ENCODE measurements at regions not wholly inside any gene's neighbourhood (a gene's known extent, or its start where the extent isn't known, plus 50 kb on each side); places are given as distances from the start of the nearest gene placed in this dataset.

- peaks cover 9 to 11% of the 10 kb centered on the region in 2 donors for H3K9me3 Mint-ChIP-seq
- ATAC-seq, result no peak
- H3K4me3 Mint-ChIP-seq, result no peak overlapping the region
- H3K4me1 Mint-ChIP-seq, result no peaks in the 10 kb centered on the region
- no peak for DNase-seq
- no peak overlapping the region for H3K27ac Mint-ChIP-seq
- no peaks in the 10 kb centered on the region for H3K27me3 Mint-ChIP-seq
Measured at GRCh38 chr16:51813609-51814008, 662.5 kb upstream of the SALL1 start.

- peaks cover 12% of the 10 kb centered on the region in 2 donors for H3K9me3 Mint-ChIP-seq
- ATAC-seq, result no peak
- no peaks in the 10 kb centered on the region for H3K27me3 Mint-ChIP-seq
- H3K27ac Mint-ChIP-seq, result no peak overlapping the region
- H3K4me1 Mint-ChIP-seq, result no peaks in the 10 kb centered on the region
- DNase-seq, result no peak
- H3K4me3 Mint-ChIP-seq, result no peak overlapping the region
Measured at GRCh38 chr16:51812945-51813344, 661.9 kb upstream of the SALL1 start.

GRCh38 chr16:51807551-51807950 lies 656.5 kb upstream of the SALL1 start:
- DNase-seq, result no peak
- Mint-ChIP-seq H3K27me3 (no peaks in the 10 kb centered on the region), H3K9me3 (peaks cover 5 to 19% of the 10 kb centered on the region in 2 donors)

DNA sequence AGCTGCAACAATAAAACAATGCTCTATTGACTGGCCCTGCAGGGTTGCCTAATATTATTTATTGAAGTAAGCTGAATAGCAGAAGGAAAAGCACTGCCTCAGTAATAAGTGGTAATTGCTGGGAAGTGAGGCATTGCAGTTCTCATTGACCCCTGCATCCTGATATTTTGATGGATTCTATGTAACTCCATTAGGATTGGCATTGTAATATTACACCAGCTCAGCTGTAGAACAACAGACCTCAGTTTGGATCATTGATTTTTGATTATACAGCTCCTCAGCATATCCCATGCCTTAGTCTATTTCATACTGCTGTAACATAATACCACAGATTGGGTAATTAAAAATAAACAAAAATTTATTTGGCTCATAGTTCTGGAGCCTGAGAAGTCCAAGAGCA lies 650.6 kb upstream of the SALL1 start:
- H3K27ac Mint-ChIP-seq, result peak overlapping the region in 1 of 2 donors; percentile 42
- H3K4me3 Mint-ChIP-seq, result no peak overlapping the region
- H3K9me3 Mint-ChIP-seq, result peaks cover 5 to 8% of the 10 kb centered on the region in 2 donors
- H3K4me1 Mint-ChIP-seq, result no peaks in the 10 kb centered on the region
- no peak for DNase-seq
- ATAC-seq, result no peak
- H3K27me3 Mint-ChIP-seq, result no peaks in the 10 kb centered on the region

More at GRCh38 chr16:51807551-51807950, 656.5 kb upstream of the SALL1 start:
- no peak for ATAC-seq
- H3K4me3 Mint-ChIP-seq, result no peak overlapping the region
- no peak overlapping the region for H3K27ac Mint-ChIP-seq
- H3K4me1 Mint-ChIP-seq, result no peaks in the 10 kb centered on the region

DNA sequence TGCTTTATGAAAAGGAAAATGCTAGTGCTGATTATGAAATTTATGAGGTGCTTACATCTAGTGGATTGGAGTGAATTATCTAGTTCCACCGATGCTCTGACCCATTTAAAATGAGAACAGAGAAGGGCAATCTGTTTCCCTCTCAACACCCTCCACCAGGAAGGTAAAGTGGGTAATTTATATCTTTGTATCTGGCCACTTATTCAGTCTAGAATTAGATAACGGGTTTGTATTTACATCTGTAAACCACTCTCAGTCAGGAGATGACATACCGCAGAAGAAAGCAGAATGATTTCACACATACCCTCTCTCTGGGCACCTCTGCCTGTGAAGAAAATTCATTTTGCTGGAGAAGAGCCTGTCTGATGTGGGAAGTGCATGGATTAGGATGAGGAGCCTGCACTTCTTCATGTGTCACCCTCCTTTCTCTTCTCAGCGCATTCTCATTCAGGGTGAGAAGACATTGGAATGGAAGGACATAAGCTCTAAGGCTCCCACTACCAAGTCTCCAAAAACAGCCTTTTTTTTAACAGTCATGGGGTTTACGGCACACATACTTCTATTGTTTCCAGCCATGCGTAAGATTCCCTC lies 646.7 kb upstream of the SALL1 start:
- H3K9me3 Mint-ChIP-seq, result peaks cover 7 to 21% of the 10 kb centered on the region in 2 donors
- no peaks in the 10 kb centered on the region for H3K4me1 Mint-ChIP-seq
- ATAC-seq (no peak), DNase-seq (no peak)
- no peak overlapping the region for H3K4me3 Mint-ChIP-seq
- no peak overlapping the region for H3K27ac Mint-ChIP-seq
- no peaks in the 10 kb centered on the region for H3K27me3 Mint-ChIP-seq

- Mint-ChIP-seq H3K27me3 (no peaks in the 10 kb centered on the region), H3K4me3 (no peak overlapping the region), H3K4me1 (no peaks in the 10 kb centered on the region), H3K27ac (no peak overlapping the region), H3K9me3 (peaks cover 9 to 20% of the 10 kb centered on the region in 2 donors)
- no peak for DNase-seq
- ATAC-seq, result no peak
Measured at GRCh38 chr16:51779240-51779639, 628.2 kb upstream of the SALL1 start.

DNA sequence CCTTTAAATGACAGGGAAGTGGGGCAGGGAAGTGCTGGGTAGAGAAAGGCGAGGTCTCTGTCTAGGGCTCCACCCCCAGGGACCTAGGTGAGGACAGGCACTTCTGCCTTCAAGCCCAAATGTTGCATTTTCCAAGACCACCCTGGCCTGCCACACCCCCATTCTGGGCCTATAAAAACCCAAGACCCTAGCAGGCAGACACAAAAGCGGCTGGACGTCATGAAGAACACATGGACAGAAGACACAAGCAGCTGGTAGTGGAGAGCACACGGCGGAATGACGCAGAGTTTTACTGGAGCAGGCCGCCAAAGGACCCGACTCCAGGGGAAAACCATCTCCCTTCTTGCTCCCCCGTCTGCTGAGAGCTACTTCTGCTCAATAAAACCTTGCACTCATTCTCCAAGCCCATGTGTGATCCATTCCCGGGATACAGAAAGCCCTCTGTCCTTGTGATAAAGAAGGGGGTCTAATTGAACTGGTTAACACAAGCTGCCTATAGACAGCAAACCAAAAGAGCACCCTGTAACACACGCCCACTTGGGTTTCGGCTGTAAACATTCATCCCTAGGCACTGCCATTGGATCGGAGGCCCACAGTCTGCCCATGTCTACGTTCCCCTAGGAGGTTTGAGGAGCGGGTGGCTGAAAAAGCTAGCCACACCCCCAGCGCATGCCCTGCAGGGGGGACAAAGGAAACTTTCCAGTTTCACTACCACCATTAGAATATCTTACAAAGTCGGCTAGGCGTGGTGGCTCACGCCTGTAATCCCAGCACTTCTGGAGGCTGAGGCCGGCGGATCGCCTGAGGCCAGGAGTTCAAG lies 622.2 kb upstream of the SALL1 start:
- Mint-ChIP-seq H3K4me1 (no peaks in the 10 kb centered on the region), H3K27ac (no peak overlapping the region), H3K27me3 (peaks cover 10% of the 10 kb centered on the region), H3K9me3 (no peaks in the 10 kb centered on the region), H3K4me3 (no peak overlapping the region)
- ATAC-seq, result no peak
- DNase-seq, result no peak

DNA sequence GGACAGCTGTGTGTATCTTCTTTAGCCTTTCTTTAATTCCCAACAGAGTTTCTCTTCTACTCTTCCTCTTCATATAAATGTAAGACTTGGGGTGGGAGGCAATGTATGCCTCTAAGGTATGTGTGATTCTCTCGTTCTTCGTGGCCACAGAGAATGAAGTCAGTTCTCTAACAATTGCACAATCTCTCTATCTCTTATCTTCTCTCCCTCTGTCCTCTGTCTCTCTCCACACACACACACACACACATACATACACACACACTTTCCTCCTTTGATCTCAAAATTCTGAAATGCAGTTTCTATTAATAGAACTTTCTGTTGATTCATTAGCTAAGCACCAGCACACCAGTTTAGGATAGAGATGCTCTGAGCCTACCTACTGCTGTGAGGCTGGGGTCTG lies 615.7 kb upstream of the SALL1 start:
- ATAC-seq (no peak), DNase-seq (no peak)
- Mint-ChIP-seq H3K27ac (no peak overlapping the region), H3K27me3 (peaks cover 25% of the 10 kb centered on the region), H3K4me1 (peaks cover 6% of the 10 kb centered on the region), H3K4me3 (no peak overlapping the region), H3K9me3 (no peaks in the 10 kb centered on the region)

- Mint-ChIP-seq H3K27ac (no peak overlapping the region), H3K9me3 (no peaks in the 10 kb centered on the region), H3K4me3 (no peak overlapping the region), H3K4me1 (peaks cover 6% of the 10 kb centered on the region), H3K27me3 (peaks cover 26% of the 10 kb centered on the region)
- DNase-seq (no peak), ATAC-seq (no peak)
Measured at GRCh38 chr16:51763072-51763661, 612.1 kb upstream of the SALL1 start.

GRCh38 chr16:51762081-51762996 lies 611.3 kb upstream of the SALL1 start:
- H3K4me3 Mint-ChIP-seq, result no peak overlapping the region
- H3K27ac Mint-ChIP-seq, result peak overlapping the region; percentile 57 to 71
- peaks cover 26% of the 10 kb centered on the region for H3K27me3 Mint-ChIP-seq
- H3K9me3 Mint-ChIP-seq, result no peaks in the 10 kb centered on the region
- DNase-seq (peak; percentile 40 to 46), ATAC-seq (peak; percentile 62)
- peaks cover 6% of the 10 kb centered on the region for H3K4me1 Mint-ChIP-seq

GRCh38 chr16:51761001-51761400 lies 609.9 kb upstream of the SALL1 start:
- Mint-ChIP-seq H3K4me1 (peaks cover 6% of the 10 kb centered on the region), H3K27ac (no peak overlapping the region), H3K9me3 (no peaks in the 10 kb centered on the region), H3K27me3 (peaks cover 26% of the 10 kb centered on the region), H3K4me3 (no peak overlapping the region)
- ATAC-seq, result no peak
- DNase-seq, result no peak

DNA sequence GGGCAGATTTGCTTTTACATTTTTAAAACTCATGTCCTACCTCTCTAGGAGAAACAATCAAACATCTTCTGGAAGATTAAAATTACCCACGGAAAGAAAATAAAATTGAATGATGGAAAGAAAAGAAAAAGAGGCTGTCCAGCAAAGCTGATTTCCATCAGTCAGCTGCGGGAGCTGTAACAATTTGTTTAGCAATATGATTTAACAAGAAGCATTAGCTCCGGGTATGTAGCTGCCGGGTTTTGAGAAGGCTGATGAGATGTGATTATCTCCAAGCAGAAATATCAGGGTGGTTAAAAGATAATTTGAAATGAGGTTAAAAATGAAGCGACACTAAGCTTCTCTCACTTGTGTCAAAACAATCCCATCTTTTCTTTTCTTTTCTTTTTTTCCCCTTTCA lies 608.9 kb upstream of the SALL1 start:
- Mint-ChIP-seq H3K9me3 (no peaks in the 10 kb centered on the region), H3K4me1 (peaks cover 6% of the 10 kb centered on the region), H3K4me3 (no peak overlapping the region), H3K27ac (no peak overlapping the region), H3K27me3 (peaks cover 27% of the 10 kb centered on the region)
- no peak for DNase-seq
- no peak for ATAC-seq

DNA sequence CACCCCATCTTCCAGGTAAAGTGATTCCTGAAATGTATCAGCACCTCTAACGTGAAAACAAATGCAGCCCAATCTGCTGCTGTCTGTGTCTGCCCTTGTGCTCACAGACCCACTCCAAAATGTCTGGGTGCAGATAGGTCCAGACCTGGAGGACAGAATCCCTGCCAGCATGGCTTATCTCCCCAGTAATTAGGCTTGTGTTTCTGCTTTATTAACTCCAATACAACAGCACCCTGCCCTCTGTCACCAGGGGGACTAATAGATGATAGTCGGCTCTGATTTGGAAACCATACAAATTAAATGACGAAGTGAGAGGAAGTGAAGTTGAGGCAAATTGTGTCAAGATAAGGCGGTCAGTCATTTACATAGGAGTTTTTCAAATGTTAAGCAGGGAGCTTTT lies 608.3 kb upstream of the SALL1 start:
- no peak for DNase-seq
- H3K9me3 Mint-ChIP-seq, result no peaks in the 10 kb centered on the region
- no peak overlapping the region for H3K27ac Mint-ChIP-seq
- ATAC-seq, result no peak
- H3K4me3 Mint-ChIP-seq, result no peak overlapping the region
- peaks cover 33% of the 10 kb centered on the region for H3K27me3 Mint-ChIP-seq
- H3K4me1 Mint-ChIP-seq, result peaks cover 6% of the 10 kb centered on the region

DNA sequence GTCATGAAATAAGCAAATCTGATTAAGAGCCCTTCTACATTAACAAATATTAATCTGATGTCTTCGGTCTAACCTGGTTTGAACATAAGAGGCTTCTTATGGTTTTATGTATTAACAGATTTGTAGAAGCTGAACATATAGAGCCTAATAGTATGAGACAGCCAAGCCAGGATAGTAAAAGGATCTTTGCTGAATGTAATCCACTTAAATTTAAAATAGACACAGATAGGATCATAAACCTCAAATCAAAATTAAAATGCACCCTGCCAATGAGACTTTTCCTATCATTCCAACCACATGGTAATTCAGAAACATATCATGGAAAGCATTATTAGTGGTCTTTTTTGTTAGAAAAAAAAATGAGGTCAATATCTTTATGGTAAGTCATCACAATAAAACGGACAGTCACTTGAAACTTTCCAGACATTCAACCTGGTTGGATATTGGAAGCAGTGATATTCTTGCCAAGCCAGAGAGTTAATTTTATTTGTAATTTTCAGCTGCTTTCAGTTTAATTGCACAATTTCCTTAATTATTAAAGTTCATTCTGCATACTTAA lies 606.9 kb upstream of the SALL1 start:
- no peaks in the 10 kb centered on the region for H3K9me3 Mint-ChIP-seq
- DNase-seq, result no peak
- H3K4me3 Mint-ChIP-seq, result no peak overlapping the region
- H3K4me1 Mint-ChIP-seq, result peaks cover 6% of the 10 kb centered on the region
- H3K27me3 Mint-ChIP-seq, result peaks cover 23% of the 10 kb centered on the region
- ATAC-seq, result no peak
- H3K27ac Mint-ChIP-seq, result no peak overlapping the region

GRCh38 chr16:51757505-51757904 lies 606.4 kb upstream of the SALL1 start:
- Mint-ChIP-seq H3K9me3 (no peaks in the 10 kb centered on the region), H3K27ac (no peak overlapping the region), H3K4me1 (peaks cover 6% of the 10 kb centered on the region), H3K4me3 (no peak overlapping the region), H3K27me3 (peaks cover 19% of the 10 kb centered on the region)
- no peak for DNase-seq
- ATAC-seq, result no peak

All from stimulated activated naive CD8-positive, alpha-beta T cell treated with anti-CD3 and anti-CD28 coated beads, Interleukin-15, amount 100 ng/mL, for 72 hours (primary cell).